Mesenchymal stem cell (in vitro differentiated cells and primary cell): ENCODE measurements at regions not wholly inside any gene's neighbourhood (a gene's known extent, or its start where the extent isn't known, plus 50 kb on each side); places are given as distances from the start of the nearest gene placed in this dataset.

Experiments used
- DNase-seq: peaks from one replicate; pipeline ENCODE4 v3.0.0-alpha.2; 2013
- H2AFZ ChIP-seq: one replicate; pipeline ENCODE4 v1.6.1; 2013; ENCODE audit warnings: low read depth, mild to moderate bottlenecking, control low read depth, inconsistent platforms, low read length, moderate library complexity
- H2AK5ac ChIP-seq: 2 replicates; pipeline ENCODE4 v1.6.1; 2013; ENCODE audit warnings: low read length, moderate library complexity, mild to moderate bottlenecking, inconsistent platforms; ENCODE audit not compliant: severe bottlenecking
- H2BK120ac ChIP-seq: one replicate; pipeline ENCODE4 v1.6.1; 2013; ENCODE audit warnings: low read depth, mild to moderate bottlenecking, inconsistent platforms, low read length, moderate library complexity
- H2BK12ac ChIP-seq, 2 experiments: one replicate each; pipeline ENCODE4 v1.6.1; 2013; ENCODE audit warnings: inconsistent platforms in 2 of 2, low read length in 2 of 2, mild to moderate bottlenecking in 2 of 2, moderate library complexity in 2 of 2, control low read depth in 1 of 2
- H2BK15ac ChIP-seq: one replicate; pipeline ENCODE4 v1.6.1; 2013; ENCODE audit warnings: mild to moderate bottlenecking, low read depth, inconsistent platforms; ENCODE audit not compliant: poor library complexity, severe bottlenecking
- H2BK5ac ChIP-seq: 2 replicates; pipeline ENCODE4 v1.6.1; 2013; ENCODE audit warnings: low read depth, mild to moderate bottlenecking, low read length, control low read depth, inconsistent platforms; ENCODE audit not compliant: poor library complexity, severe bottlenecking
- H3K14ac ChIP-seq, 2 experiments: one replicate each; pipeline ENCODE4 v1.6.1; 2013; ENCODE audit warnings: inconsistent platforms in 2 of 2, low read length in 2 of 2, control low read depth in 1 of 2, mild to moderate bottlenecking in 1 of 2, moderate library complexity in 1 of 2
- H3K18ac ChIP-seq, 2 experiments: one replicate each; pipeline ENCODE4 v1.6.1; 2013; ENCODE audit warnings: inconsistent platforms in 2 of 2, low read length in 2 of 2, control low read depth in 1 of 2, low read depth in 1 of 2, mild to moderate bottlenecking in 1 of 2
- H3K23ac ChIP-seq, 2 experiments: one replicate each; pipeline ENCODE4 v1.6.1; 2013; ENCODE audit warnings: inconsistent platforms in 2 of 2, low read length in 2 of 2, mild to moderate bottlenecking in 2 of 2, moderate library complexity in 2 of 2, control low read depth in 1 of 2
- H3K27ac ChIP-seq: 2 replicates; pipeline ENCODE4 v1.5.1; 2013; ENCODE audit warnings: mild to moderate bottlenecking, moderate library complexity, low read length, control low read depth, inconsistent platforms; ENCODE audit not compliant: poor library complexity, severe bottlenecking
- H3K27me3 ChIP-seq, 2 experiments: 2 replicates each; pipeline versions ENCODE4 v1.6.1 to v1.7.0; 2013; ENCODE audit warnings: low read length in 2 of 2, mild to moderate bottlenecking in 2 of 2, moderate library complexity in 2 of 2, control low read depth in 1 of 2, inconsistent platforms in 1 of 2; ENCODE audit not compliant: control insufficient read depth in 1 of 2, insufficient read depth in 1 of 2
- H3K36me3 ChIP-seq, 2 experiments: 2 replicates each; pipeline versions ENCODE4 v1.6.1 to v1.7.0; 2013; ENCODE audit warnings: low read length in 2 of 2, control low read depth in 1 of 2, inconsistent platforms in 1 of 2, low read depth in 1 of 2, mild to moderate bottlenecking in 1 of 2; ENCODE audit not compliant: insufficient read depth in 2 of 2, control insufficient read depth in 1 of 2
- H3K4ac ChIP-seq, 2 experiments: one replicate each; pipeline ENCODE4 v1.6.1; 2013; ENCODE audit warnings: inconsistent platforms in 2 of 2, low read length in 2 of 2, mild to moderate bottlenecking in 2 of 2, moderate library complexity in 2 of 2, control low read depth in 1 of 2, low read depth in 1 of 2
- H3K4me1 ChIP-seq: 2 replicates; pipeline ENCODE4 v1.6.1; 2013; ENCODE audit warnings: low read depth, low read length, control low read depth; ENCODE audit not compliant: control insufficient read depth, insufficient read depth
- H3K4me2 ChIP-seq: 2 replicates; pipeline ENCODE4 v1.6.1; 2013; ENCODE audit warnings: low read length, mild to moderate bottlenecking, inconsistent platforms; ENCODE audit not compliant: poor library complexity, severe bottlenecking
- H3K4me3 ChIP-seq, 2 experiments: 2 replicates each; pipeline versions ENCODE4 v1.5.1 to v1.7.0; 2013; ENCODE audit warnings: low read length in 2 of 2, mild to moderate bottlenecking in 2 of 2, control low read depth in 1 of 2, low read depth in 1 of 2; ENCODE audit not compliant: insufficient read depth in 1 of 2
- H3K79me1 ChIP-seq: replicated peaks from 2 replicates; pipeline ENCODE4 v1.6.1; 2013; ENCODE audit warnings: mild to moderate bottlenecking, control low read depth, low read length, inconsistent platforms; ENCODE audit not compliant: poor library complexity, severe bottlenecking
- H3K9ac ChIP-seq: 2 replicates; pipeline ENCODE4 v1.7.0; 2013; ENCODE audit warnings: mild to moderate bottlenecking, low read length, moderate library complexity
- H3K9me3 ChIP-seq: 2 replicates; pipeline ENCODE4 v1.7.0; 2013; ENCODE audit warnings: mild to moderate bottlenecking, low read length; ENCODE audit not compliant: control insufficient read depth
- H4K8ac ChIP-seq: one replicate; pipeline ENCODE4 v1.6.1; 2013; ENCODE audit warnings: inconsistent platforms, mild to moderate bottlenecking, low read length, moderate library complexity
- H4K91ac ChIP-seq: one replicate; pipeline ENCODE4 v1.6.1; 2013; ENCODE audit warnings: mild to moderate bottlenecking, low read length, inconsistent platforms
- WGBS: methylation state at CpG from one replicate; pipeline ENCODE4 v1.1.7; 2013; ENCODE audit warnings: mixed read lengths; 5-methylcytosine and 5-hydroxymethylcytosine counted together

GRCh38 chr4:71270901-71271300 lies 67.9 kb upstream of the SLC4A4 start:
- Histone ChIP-seq H3K4me2 (no peak overlapping the region), H3K14ac (no peak overlapping the region), H2BK12ac (no peak overlapping the region), H2AK5ac (no peak overlapping the region), H2BK15ac (no peak overlapping the region), H2BK120ac (no peak overlapping the region), H3K18ac (no peak overlapping the region), H3K27me3 (no peaks in the 10 kb centered on the region), H3K4ac (no peak overlapping the region), H3K27ac (no peak overlapping the region), H3K79me1 (no peaks in the 10 kb centered on the region), H3K4me1 (no peaks in the 10 kb centered on the region), H4K8ac (no peak overlapping the region), H3K36me3 (no peaks in the 10 kb centered on the region), H3K4me3 (no peak overlapping the region), H3K9me3 (no peaks in the 10 kb centered on the region), H3K23ac (no peak overlapping the region), H2AFZ (no peak overlapping the region), H4K91ac (no peak overlapping the region), H2BK5ac (no peak overlapping the region), H3K9ac (no peak overlapping the region)
- DNase-seq = peak; percentile 39
- 10% methylated on average over 1 of the region's 1 CpG for WGBS

- Histone ChIP-seq H2BK12ac (no peak overlapping the region), H3K27me3 (no peaks in the 10 kb centered on the region), H2AFZ (no peak overlapping the region), H3K4ac (no peak overlapping the region), H2BK5ac (no peak overlapping the region), H3K9ac (no peak overlapping the region), H4K91ac (no peak overlapping the region), H3K14ac (no peak overlapping the region), H3K79me1 (no peaks in the 10 kb centered on the region), H2BK120ac (no peak overlapping the region), H2BK15ac (no peak overlapping the region), H2AK5ac (no peak overlapping the region), H3K9me3 (no peaks in the 10 kb centered on the region), H3K4me2 (no peak overlapping the region), H3K23ac (no peak overlapping the region), H4K8ac (no peak overlapping the region), H3K36me3 (no peaks in the 10 kb centered on the region), H3K27ac (no peak overlapping the region), H3K4me3 (no peak overlapping the region), H3K18ac (no peak overlapping the region), H3K4me1 (no peaks in the 10 kb centered on the region)
- DNase-seq = no peak
- WGBS = no CpG with 5 or more reads among the region's 1 CpG
Measured at GRCh38 chr4:71272976-71273375, 65.8 kb upstream of the SLC4A4 start.

GRCh38 chr4:71275004-71275403 lies 63.8 kb upstream of the SLC4A4 start:
- Histone ChIP-seq H2BK120ac (no peak overlapping the region), H3K79me1 (no peaks in the 10 kb centered on the region), H2AFZ (no peak overlapping the region), H4K8ac (no peak overlapping the region), H3K27me3 (no peaks in the 10 kb centered on the region), H3K23ac (no peak overlapping the region), H3K27ac (no peak overlapping the region), H4K91ac (no peak overlapping the region), H3K9me3 (no peaks in the 10 kb centered on the region), H2BK5ac (no peak overlapping the region), H2BK15ac (no peak overlapping the region), H3K9ac (no peak overlapping the region), H3K4me1 (no peaks in the 10 kb centered on the region), H3K4ac (no peak overlapping the region), H3K4me3 (no peak overlapping the region), H3K18ac (no peak overlapping the region), H3K36me3 (no peaks in the 10 kb centered on the region), H3K4me2 (no peak overlapping the region), H2BK12ac (no peak overlapping the region), H2AK5ac (no peak overlapping the region), H3K14ac (no peak overlapping the region)
- DNase-seq = no peak

GRCh38 chr4:71275570-71275969 lies 63.2 kb upstream of the SLC4A4 start:
- H2BK12ac ChIP-seq = no peak overlapping the region
- WGBS = 66% methylated on average over 3 of the region's 4 CpGs
- no peak overlapping the region for H3K4ac ChIP-seq
- H2BK5ac ChIP-seq = no peak overlapping the region
- H3K23ac ChIP-seq = no peak overlapping the region
- no peak overlapping the region for H3K4me3 ChIP-seq
- H3K4me1 ChIP-seq = no peaks in the 10 kb centered on the region
- no peak overlapping the region for H3K18ac ChIP-seq
- no peak for DNase-seq
- no peak overlapping the region for H2AFZ ChIP-seq
- H3K9ac ChIP-seq = no peak overlapping the region
- H3K27me3 ChIP-seq = no peaks in the 10 kb centered on the region
- H4K8ac ChIP-seq = no peak overlapping the region
- H3K14ac ChIP-seq = no peak overlapping the region
- H3K36me3 ChIP-seq = no peaks in the 10 kb centered on the region
- no peak overlapping the region for H2BK120ac ChIP-seq
- no peak overlapping the region for H2BK15ac ChIP-seq
- H2AK5ac ChIP-seq = no peak overlapping the region
- H4K91ac ChIP-seq = no peak overlapping the region
- no peaks in the 10 kb centered on the region for H3K79me1 ChIP-seq
- H3K4me2 ChIP-seq = no peak overlapping the region
- H3K27ac ChIP-seq = no peak overlapping the region
- no peaks in the 10 kb centered on the region for H3K9me3 ChIP-seq
